Caco-2 (cell line): ENCODE measurements at regions not wholly inside any gene's neighbourhood (a gene's known extent, or its start where the extent isn't known, plus 50 kb on each side); places are given as distances from the start of the nearest gene placed in this dataset.

ENCODE experiments used
- BruUV-seq: library from RNA; stranded (reverse); fragments of 400-500 nt; replicated peaks from 2 replicates; lab custom pipeline; 2021; lab: Mats Ljungman, UMichigan
- CTCF ChIA-PET: fragments of 300-600 bp; sonication (Branson Sonifier 250); formaldehyde crosslinking; loops from one replicate; lab custom pipeline; 2022; ENCODE audit warnings: antibody characterized with exemption; lab: Charles Lee
- POLR2A ChIA-PET: fragments of 300-600 bp; sonication (Branson Sonifier 250); formaldehyde crosslinking; loops from one replicate; lab custom pipeline; 2022; ENCODE audit warnings: antibody characterized with exemption; lab: Charles Lee
- DNase-seq, 2 experiments: peaks; one replicate each; pipeline versions ENCODE4 v3.0.0 to v3.0.0-alpha.2; 2020 to 2022
- H3K27me3 ChIP-seq: replicated peaks from 2 replicates; pipeline ENCODE4 v1.6.0; 2011; ENCODE audit warnings: low read length; ENCODE audit not compliant: control insufficient read depth, insufficient read depth
- H3K36me3 ChIP-seq: 2 replicates; pipeline ENCODE4 v1.5.1; 2011; ENCODE audit warnings: low read length; ENCODE audit not compliant: control insufficient read depth, insufficient read depth
- H3K4me1 ChIP-seq: fragments of 250-450 bp; sonication (Bioruptor Pico); 2 replicates; pipeline ENCODE4 v1.5.1; 2020; ENCODE audit warnings: mild to moderate bottlenecking
- H3K4me3 ChIP-seq: 2 replicates; pipeline ENCODE4 v1.5.1; 2011; ENCODE audit warnings: low read depth, mild to moderate bottlenecking, control low read depth, low read length
- H3K9me3 ChIP-seq: fragments of 250-450 bp; sonication (Bioruptor Pico); 2 replicates; pipeline ENCODE4 v1.5.1; 2020; ENCODE audit warnings: mild to moderate bottlenecking, moderate library complexity
- H3K27ac Mint-ChIP-seq: one replicate; pipeline ENCODE4 v1.8.0; 2022; ENCODE audit warnings: mixed read lengths; ENCODE audit not compliant: unreplicated experiment
- H3K27me3 Mint-ChIP-seq: one replicate; pipeline ENCODE4 v1.8.0; 2022; ENCODE audit warnings: mixed read lengths; ENCODE audit not compliant: insufficient read depth, unreplicated experiment
- H3K36me3 Mint-ChIP-seq: one replicate; pipeline ENCODE4 v1.8.0; 2022; ENCODE audit warnings: mild to moderate bottlenecking, mixed read lengths; ENCODE audit not compliant: insufficient read depth, unreplicated experiment
- H3K4me1 Mint-ChIP-seq: one replicate; pipeline ENCODE4 v1.8.0; 2022; ENCODE audit warnings: low read depth, mixed read lengths; ENCODE audit not compliant: unreplicated experiment
- H3K4me3 Mint-ChIP-seq: one replicate; pipeline ENCODE4 v1.8.0; 2022; ENCODE audit warnings: mild to moderate bottlenecking, moderate library complexity, mixed read lengths; ENCODE audit not compliant: unreplicated experiment
- H3K9me3 Mint-ChIP-seq: one replicate; pipeline ENCODE4 v1.8.0; 2022; ENCODE audit warnings: mixed read lengths; ENCODE audit not compliant: unreplicated experiment
- intact Hi-C: fragments of 100-400 bp; cut with micrococcal nuclease; formaldehyde crosslinking; loops from one replicate; pipeline ENCODE4 v1.10.0; 2022; ENCODE audit not compliant: unreplicated experiment
- TF ChIP-seq, protein P1 (sequence below), 2 experiments: fragments of 200-600 bp in 1 of 2; IDR thresholded peaks; 1 replicate in 1 of 2; 2 replicates in 1 of 2; pipeline versions ENCODE4 v1.5.1 to v1.8.0; 2011 to 2022; ENCODE audit warnings: antibody characterized with exemption in 1 of 2, control low read depth in 1 of 2, inconsistent platforms in 1 of 2, low read depth in 1 of 2, low read length in 1 of 2, mild to moderate bottlenecking in 1 of 2, moderate library complexity in 1 of 2; ENCODE audit not compliant: insufficient read depth in 1 of 2, severe bottlenecking in 1 of 2, unreplicated experiment in 1 of 2

DNA sequence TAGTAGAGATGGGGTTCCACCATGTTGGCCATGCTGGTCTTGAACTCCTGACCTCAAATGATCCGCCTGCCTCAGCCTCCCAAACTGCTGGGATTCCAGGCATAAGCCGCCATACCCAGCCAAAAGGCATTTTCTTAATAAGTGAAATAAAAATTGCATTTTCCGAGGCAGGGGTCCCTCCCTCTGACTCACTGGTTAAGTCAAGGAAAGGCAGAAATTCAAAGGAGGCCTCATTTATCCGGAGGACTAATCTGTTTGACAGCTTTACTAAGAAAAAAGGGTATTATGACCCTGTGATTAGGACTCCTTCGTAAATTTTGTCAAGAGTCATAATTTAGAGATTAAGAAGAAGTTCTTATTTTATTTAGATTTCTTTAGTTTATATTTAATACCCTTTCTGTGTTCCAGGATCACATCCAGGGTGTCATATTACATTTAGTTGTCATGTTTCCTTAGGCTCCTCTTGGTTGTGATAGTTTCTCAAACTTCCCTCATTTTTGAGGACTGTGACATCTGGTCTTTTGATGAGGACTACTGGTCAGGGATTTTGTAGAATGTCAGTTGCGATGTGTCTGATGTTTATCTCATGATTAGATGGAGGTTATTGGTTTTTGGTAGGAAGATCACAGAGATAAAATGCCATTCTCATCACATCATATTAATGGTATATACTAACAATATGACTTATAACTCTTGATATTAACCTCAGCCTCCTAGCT, 753.7 kb upstream of the AMOT start:
- Mint-ChIP-seq H3K27me3 (no peaks in the 10 kb centered on the region), H3K36me3 (no peaks in the 10 kb centered on the region), H3K9me3 (no peaks in the 10 kb centered on the region), H3K4me3 (no peak overlapping the region), H3K4me1 (no peaks in the 10 kb centered on the region), H3K27ac (no peak overlapping the region)
- DNase-seq, result no peak
- intact Hi-C loops, result no loop called here
- Histone ChIP-seq H3K4me1 (no peaks in the 10 kb centered on the region), H3K36me3 (no peaks in the 10 kb centered on the region), H3K27me3 (no peaks in the 10 kb centered on the region), H3K9me3 (no peaks in the 10 kb centered on the region; the same call in 1 of the 2 replicates), H3K4me3 (no peak overlapping the region)
- TF ChIP-seq, protein P1, sequence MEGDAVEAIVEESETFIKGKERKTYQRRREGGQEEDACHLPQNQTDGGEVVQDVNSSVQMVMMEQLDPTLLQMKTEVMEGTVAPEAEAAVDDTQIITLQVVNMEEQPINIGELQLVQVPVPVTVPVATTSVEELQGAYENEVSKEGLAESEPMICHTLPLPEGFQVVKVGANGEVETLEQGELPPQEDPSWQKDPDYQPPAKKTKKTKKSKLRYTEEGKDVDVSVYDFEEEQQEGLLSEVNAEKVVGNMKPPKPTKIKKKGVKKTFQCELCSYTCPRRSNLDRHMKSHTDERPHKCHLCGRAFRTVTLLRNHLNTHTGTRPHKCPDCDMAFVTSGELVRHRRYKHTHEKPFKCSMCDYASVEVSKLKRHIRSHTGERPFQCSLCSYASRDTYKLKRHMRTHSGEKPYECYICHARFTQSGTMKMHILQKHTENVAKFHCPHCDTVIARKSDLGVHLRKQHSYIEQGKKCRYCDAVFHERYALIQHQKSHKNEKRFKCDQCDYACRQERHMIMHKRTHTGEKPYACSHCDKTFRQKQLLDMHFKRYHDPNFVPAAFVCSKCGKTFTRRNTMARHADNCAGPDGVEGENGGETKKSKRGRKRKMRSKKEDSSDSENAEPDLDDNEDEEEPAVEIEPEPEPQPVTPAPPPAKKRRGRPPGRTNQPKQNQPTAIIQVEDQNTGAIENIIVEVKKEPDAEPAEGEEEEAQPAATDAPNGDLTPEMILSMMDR (IDR thresholded peaks at IDR 0.05; ENCODE audit: insufficient read depth in 1 of 2, low read depth in 1 of 2, low read length in 1 of 2, severe bottlenecking in 1 of 2, unreplicated experiment in 1 of 2), result no peak
- ChIA-PET POLR2A (no interaction called here), CTCF (no interaction called here)
- BruUV-seq, result no TSS peak

GRCh38 chrX:113586281-113586898, 745.8 kb upstream of the AMOT start:
- Mint-ChIP-seq H3K36me3 (no peaks in the 10 kb centered on the region), H3K4me3 (no peak overlapping the region), H3K27ac (no peak overlapping the region), H3K9me3 (peaks cover 1% of the 10 kb centered on the region), H3K4me1 (no peaks in the 10 kb centered on the region), H3K27me3 (no peaks in the 10 kb centered on the region)
- Histone ChIP-seq H3K9me3 (no peaks in the 10 kb centered on the region), H3K27me3 (no peaks in the 10 kb centered on the region), H3K36me3 (no peaks in the 10 kb centered on the region), H3K4me3 (no peak overlapping the region), H3K4me1 (no peaks in the 10 kb centered on the region)
- TF ChIP-seq, protein P1 (IDR thresholded peaks at IDR 0.05; ENCODE audit: insufficient read depth in 1 of 2, low read depth in 1 of 2, low read length in 1 of 2, severe bottlenecking in 1 of 2, unreplicated experiment in 1 of 2), result no peak
- BruUV-seq, result no TSS peak
- intact Hi-C loops, result no loop called here
- CTCF ChIA-PET, result no interaction called here
- no peak for DNase-seq
- POLR2A ChIA-PET, result no interaction called here

- ChIA-PET CTCF (no interaction called here), POLR2A (no interaction called here)
- no peaks in the 10 kb centered on the region for H3K36me3 ChIP-seq
- H3K27ac Mint-ChIP-seq, result no peak overlapping the region
- peaks cover 13% of the 10 kb centered on the region for H3K9me3 Mint-ChIP-seq
- DNase-seq, result no peak
- H3K4me1 ChIP-seq, result no peaks in the 10 kb centered on the region
- H3K9me3 ChIP-seq, result no peaks in the 10 kb centered on the region
- H3K4me1 Mint-ChIP-seq, result no peaks in the 10 kb centered on the region
- no peak overlapping the region for H3K4me3 ChIP-seq
- no peaks in the 10 kb centered on the region for H3K27me3 ChIP-seq
- H3K4me3 Mint-ChIP-seq, result no peak overlapping the region
- BruUV-seq, result no TSS peak
- no peaks in the 10 kb centered on the region for H3K27me3 Mint-ChIP-seq
- TF ChIP-seq, protein P1 (IDR thresholded peaks at IDR 0.05; ENCODE audit: insufficient read depth in 1 of 2, low read depth in 1 of 2, low read length in 1 of 2, severe bottlenecking in 1 of 2, unreplicated experiment in 1 of 2), result no peak
- intact Hi-C loops, result no loop called here
- H3K36me3 Mint-ChIP-seq, result no peaks in the 10 kb centered on the region
Observed at GRCh38 chrX:113580486-113580885, 739.9 kb upstream of the AMOT start.
